GM06990 (cell line): ENCODE measurements at regions not wholly inside any gene's neighbourhood (a gene's known extent, or its start where the extent isn't known, plus 50 kb on each side); places are given as distances from the start of the nearest gene placed in this dataset.

Experiments used
- DNase-seq: peaks from one replicate; pipeline ENCODE4 v3.0.0-alpha.2; 2011; ENCODE audit not compliant: insufficient read length; ENCODE audit errors: extremely low read depth
- H3K27me3 ChIP-seq: replicated peaks from 2 replicates; pipeline ENCODE4 v1.6.0; 2011; ENCODE audit warnings: low read length; ENCODE audit not compliant: control insufficient read depth, insufficient read depth
- H3K36me3 ChIP-seq: 2 replicates; pipeline ENCODE4 v1.5.1; 2011; ENCODE audit warnings: low read length; ENCODE audit not compliant: control insufficient read depth, insufficient read depth
- H3K4me3 ChIP-seq: replicated peaks from 2 replicates; pipeline ENCODE4 v1.5.1; 2011; ENCODE audit warnings: low read depth, mild to moderate bottlenecking, control low read depth, low read length
- TF ChIP-seq, protein P1 (sequence below): IDR thresholded peaks from 2 replicates; pipeline ENCODE4 v1.5.1; 2011; ENCODE audit warnings: low read length, control low read depth, mild to moderate bottlenecking, inconsistent platforms; ENCODE audit not compliant: insufficient read depth, poor library complexity, severe bottlenecking

DNA sequence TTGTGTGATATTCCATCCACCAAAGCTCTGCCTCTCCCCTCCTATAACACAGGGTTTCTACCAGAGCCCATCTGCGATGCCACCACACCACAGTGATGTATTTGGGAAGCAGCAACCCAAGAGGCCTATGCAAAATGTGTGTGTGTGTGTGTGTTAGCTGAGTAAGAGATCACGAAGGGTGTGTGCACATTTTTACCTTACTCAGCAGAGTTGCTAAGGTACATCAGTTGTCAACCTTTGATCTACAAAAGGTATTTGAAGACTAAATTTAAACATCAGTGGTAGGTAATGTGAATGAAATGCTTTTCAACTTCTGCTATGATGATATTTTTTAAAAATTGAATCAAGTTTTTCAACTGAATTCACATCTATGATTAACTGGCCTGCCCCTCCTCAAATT is 227.6 kb downstream of the FBXO15 start:
- no peak overlapping the region for H3K4me3 ChIP-seq
- no peak for DNase-seq
- H3K27me3 ChIP-seq: no peaks in the 10 kb centered on the region; the same call in 1 of the 2 replicates
- TF ChIP-seq, protein P1, sequence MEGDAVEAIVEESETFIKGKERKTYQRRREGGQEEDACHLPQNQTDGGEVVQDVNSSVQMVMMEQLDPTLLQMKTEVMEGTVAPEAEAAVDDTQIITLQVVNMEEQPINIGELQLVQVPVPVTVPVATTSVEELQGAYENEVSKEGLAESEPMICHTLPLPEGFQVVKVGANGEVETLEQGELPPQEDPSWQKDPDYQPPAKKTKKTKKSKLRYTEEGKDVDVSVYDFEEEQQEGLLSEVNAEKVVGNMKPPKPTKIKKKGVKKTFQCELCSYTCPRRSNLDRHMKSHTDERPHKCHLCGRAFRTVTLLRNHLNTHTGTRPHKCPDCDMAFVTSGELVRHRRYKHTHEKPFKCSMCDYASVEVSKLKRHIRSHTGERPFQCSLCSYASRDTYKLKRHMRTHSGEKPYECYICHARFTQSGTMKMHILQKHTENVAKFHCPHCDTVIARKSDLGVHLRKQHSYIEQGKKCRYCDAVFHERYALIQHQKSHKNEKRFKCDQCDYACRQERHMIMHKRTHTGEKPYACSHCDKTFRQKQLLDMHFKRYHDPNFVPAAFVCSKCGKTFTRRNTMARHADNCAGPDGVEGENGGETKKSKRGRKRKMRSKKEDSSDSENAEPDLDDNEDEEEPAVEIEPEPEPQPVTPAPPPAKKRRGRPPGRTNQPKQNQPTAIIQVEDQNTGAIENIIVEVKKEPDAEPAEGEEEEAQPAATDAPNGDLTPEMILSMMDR: no peak
- no peaks in the 10 kb centered on the region for H3K36me3 ChIP-seq

DNA sequence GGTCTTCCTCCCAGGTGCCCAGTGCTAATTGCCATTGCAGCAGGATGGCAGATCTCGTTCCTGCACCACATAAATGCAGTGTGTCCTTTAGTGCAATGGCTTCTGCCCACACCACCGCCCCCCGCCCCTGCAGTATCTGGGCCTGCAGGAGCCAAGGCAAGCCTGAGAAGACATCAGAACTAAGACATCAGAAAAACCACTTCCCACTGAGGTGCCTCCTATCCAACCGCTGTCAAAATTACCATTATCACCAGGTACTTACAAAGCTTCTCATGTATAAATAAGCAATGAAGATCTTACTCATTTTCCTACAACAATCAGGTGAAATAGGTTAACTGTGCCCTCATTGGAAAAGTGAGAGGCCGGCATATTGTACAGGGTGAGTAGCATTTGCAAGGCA is 228.8 kb downstream of the FBXO15 start:
- H3K4me3 ChIP-seq: no peak overlapping the region
- H3K36me3 ChIP-seq: no peaks in the 10 kb centered on the region
- no peaks in the 10 kb centered on the region; the same call in 1 of the 2 replicates for H3K27me3 ChIP-seq
- no peak for DNase-seq
- TF ChIP-seq, protein P1: no peak

DNA sequence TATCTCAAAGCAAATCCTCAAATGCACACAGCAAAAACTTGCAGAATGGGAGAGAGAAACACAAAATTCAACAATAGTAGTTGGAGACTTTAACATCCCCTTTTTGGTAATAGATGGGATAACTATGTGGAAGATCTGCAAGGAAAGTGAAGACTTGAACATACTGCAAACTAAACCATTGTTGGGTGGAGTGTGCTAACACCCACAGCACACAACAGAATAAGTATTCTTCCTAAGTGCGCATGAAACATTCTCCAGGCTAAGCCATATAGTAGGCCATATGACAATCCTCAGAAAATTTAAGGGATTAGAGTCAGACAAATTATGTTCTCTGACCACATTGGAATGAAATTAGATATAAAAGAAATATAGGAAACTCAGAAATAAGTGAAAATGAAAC is 230.6 kb downstream of the FBXO15 start:
- TF ChIP-seq, protein P1: no peak
- no peaks in the 10 kb centered on the region for H3K36me3 ChIP-seq
- DNase-seq: no peak
- H3K4me3 ChIP-seq: no peak overlapping the region
- no peaks in the 10 kb centered on the region; the same call in none of the 2 replicates for H3K27me3 ChIP-seq

DNA sequence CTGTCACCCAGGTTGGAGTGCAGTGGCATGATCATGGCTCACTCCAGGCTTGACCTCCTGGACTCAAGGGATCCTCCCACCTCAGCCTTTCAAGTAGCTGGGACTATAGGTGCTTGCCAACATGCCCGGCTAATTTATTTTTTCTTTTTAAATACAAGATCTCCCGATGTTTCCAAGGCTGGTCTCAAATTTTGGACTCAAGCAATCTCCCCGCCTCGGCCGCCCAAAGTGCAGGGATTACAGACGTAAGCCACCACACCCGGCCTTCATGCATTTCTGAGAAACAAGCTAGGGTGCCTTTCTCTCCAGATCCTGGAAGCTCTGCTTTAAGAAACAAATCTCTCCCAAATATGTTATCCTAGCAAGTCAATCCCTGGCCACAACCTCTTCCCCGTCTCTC is 234.1 kb downstream of the FBXO15 start:
- Histone ChIP-seq H3K27me3 (no peaks in the 10 kb centered on the region; the same call in none of the 2 replicates), H3K36me3 (no peaks in the 10 kb centered on the region), H3K4me3 (no peak overlapping the region)
- TF ChIP-seq, protein P1: no peak
- DNase-seq: no peak

DNA sequence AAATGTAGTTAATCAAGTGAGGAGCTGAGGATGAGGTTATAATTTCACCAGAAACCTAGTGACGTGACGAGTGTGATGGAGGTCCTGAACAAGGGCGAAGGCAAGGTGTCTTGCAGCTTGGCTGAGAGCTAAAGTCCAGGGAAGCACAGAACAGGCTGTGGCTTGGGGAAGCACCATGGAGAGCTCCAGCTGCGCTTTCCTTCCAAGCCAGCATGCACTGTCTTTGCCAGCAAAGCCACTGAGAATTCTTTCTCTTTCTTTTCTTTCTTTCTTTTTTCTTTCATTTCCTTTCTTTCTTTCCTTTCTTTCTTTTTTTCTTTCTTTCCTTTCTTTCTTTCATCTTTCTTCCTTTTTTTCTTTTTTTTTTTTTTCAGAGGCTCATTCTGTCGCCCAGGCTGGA is 239.3 kb downstream of the FBXO15 start:
- H3K27me3 ChIP-seq: no peaks in the 10 kb centered on the region; the same call in 1 of the 2 replicates
- H3K4me3 ChIP-seq: no peak overlapping the region
- no peaks in the 10 kb centered on the region for H3K36me3 ChIP-seq
- TF ChIP-seq, protein P1: no peak
- DNase-seq: no peak

DNA sequence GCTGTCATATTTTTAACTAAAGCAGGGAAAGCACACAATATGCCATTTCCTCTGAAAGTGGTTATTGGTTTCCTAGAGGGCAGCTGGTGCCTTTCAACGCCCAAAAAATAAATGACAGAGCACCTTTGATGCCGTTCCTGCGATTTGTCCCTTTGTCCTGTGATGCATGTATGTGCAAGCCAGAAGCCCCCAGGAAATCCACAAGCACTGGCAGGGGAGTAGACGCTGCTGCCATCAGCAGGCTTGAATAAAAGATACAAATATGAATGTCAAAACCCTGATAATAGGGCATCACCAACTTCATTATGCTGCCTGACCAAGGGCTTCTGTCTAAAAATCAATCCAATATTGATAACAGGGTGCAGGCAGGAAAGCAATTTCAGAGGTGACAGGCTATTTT is 246.1 kb downstream of the FBXO15 start:
- TF ChIP-seq, protein P1: no peak
- Histone ChIP-seq H3K4me3 (no peak overlapping the region), H3K27me3 (no peaks in the 10 kb centered on the region), H3K36me3 (no peaks in the 10 kb centered on the region)
- no peak for DNase-seq
